HG02678 (cell line): ENCODE measurements at regions not wholly inside any gene's neighbourhood (a gene's known extent, or its start where the extent isn't known, plus 50 kb on each side); places are given as distances from the start of the nearest gene placed in this dataset.

Experiments used
- ATAC-seq: cut with Tn5 transposase; IDR thresholded peaks from one replicate; pipeline ENCODE4 v1.9.1; 2021; ENCODE audit warnings: mild to moderate bottlenecking, moderate library complexity; ENCODE audit not compliant: unreplicated experiment

DNA sequence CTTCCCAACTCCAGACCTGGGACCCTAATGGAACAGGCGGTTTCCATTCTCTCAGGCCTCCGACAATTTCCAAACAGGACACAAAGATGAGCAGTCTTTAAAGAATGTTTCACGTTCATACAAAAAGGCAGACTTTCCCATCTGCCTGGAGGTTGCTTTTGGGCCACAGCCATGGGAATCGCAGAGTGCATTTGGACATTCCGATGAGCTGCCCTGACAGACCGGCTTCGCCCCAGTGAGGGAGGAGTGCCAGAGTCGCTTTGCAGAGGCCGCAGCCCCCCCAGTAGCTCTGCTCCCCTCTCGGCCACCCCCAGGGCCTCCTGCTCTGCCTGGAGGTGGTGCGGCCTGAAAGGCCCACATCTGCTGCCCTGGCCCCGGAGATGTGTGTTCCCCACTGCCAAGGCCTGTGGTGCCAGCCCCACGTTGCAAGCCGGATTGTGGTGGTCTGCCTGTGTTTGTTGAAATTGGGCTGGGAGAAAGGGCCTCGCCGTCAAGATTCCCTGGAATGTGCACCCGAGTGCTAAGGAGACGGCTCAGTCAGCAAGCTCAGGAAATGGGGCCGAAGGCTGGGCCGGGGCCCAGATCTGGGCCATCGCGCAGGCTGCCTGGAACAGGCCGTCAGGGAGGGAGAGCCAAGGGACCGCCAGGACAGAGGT is 89.8 kb downstream of the C16orf95 start:
- no peak for ATAC-seq

DNA sequence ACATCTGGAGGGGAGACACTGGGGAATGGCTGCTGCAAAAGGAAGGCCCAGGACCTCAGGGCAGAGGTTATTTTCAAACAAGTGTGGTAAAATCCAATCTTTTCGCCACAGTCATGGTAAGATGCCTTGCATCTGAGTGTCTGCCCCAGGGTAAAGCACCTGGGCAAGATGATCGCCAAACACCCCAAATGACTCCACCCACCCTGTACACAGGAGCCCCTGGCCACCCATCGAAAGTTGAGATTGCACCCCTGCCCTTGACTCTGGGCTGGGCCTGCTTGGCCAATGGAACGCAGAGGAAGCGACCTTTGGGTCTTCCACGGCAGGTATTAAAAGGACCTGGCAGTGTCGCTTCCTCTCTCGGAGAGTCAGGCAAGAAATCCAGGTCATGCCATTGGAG is 88.8 kb downstream of the C16orf95 start:
- no peak for ATAC-seq

DNA sequence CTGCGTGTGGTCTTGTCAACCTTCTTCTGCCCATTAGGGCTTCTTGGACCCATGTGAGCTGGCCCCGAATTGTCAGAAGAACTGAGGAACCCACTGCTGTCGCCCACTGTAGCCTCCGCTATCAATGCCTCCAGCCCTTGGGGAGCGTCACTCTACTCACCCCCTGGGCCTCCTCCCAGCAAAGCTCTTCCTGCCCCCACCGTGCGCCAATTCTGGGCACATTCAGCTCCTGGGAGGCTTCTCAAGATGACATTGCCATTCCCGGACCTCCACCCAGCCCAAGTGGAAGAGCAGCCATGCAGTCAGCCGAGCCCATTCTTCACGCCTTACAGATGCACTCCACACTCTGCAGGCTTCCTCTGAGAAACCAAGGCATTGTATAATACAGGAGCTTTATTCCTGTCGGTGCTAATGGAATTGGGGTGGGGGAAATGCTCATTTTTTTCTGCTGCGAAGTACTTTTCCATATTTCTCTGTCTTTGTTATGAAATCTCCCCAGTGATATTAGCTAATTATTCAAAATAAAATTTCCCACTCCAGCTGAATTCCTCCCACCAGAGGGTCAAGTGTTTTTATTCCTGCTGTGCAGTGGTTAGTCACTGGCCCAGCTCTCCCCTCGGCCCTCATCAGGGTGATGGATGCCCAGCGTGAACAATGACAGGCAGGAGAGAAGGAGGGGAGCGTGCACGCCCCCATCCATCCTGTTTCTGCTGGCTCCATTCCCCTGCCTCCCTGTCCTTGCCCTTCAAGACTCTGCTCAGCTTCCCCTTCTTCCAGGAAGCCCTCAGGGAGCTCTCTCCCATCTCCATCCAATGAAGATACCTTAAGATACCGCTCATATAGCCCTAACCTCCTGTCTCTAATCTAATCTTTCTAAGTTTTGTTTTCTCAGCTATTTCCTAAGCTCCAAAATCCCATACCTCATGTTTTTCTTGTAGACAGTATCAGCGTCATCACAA is 87.7 kb downstream of the C16orf95 start:
- ATAC-seq: no peak

DNA sequence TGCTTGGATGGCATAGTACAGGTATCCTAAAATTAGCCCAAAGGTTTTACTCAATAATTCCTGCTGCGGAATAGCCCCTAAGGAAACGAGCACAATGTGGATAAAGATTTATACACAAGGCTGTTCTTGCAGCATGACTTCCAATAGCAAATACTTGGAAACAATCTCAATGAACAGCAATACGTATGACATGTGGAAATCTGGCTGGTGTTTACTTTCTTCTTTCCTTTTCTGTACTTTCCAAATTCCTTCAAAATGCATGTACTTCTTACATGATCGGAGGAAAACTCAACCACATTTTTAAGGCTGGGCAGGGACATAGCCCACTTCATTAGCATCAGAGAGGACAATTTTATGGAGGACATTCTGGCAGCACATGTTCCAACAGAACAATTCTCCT is 86.6 kb downstream of the C16orf95 start:
- ATAC-seq: no peak

DNA sequence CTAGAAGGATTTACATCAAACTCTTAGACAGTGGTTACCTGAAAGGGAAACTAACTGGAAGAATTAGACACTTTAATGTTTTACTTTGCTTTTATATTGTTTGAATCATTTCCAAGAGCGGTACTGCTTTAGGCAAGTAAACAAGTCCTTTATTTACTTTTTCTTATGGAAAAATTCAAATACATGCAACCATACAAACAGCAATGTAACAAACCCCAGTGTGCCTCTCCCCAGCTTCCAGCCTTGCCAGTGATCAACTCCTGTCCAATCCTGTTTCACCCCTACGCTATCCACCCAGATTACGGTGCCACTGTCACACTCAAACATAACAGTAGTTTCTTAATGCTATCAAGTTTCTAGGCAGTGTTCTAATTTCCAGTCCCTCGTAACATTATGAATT is 85.9 kb downstream of the C16orf95 start:
- no peak for ATAC-seq

DNA sequence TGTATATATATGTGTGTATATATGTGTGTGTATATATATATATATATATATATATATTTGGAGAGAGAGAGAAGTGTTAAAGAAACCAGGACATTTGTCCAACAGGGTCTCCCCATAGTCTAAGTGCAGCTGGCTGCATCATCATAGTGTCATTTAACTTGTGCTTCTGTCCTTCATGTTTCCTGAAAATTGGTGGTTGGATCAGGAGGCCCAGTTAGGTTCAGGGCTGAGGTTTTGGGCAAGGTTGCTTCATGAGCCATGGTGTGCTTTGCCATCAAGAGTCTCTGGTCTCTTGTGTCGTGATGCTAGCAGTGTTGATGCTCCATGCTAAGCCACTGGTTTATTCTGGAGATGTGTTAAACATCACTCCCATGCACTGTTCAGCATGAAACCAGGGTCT is 85.3 kb downstream of the C16orf95 start:
- ATAC-seq: no peak

DNA sequence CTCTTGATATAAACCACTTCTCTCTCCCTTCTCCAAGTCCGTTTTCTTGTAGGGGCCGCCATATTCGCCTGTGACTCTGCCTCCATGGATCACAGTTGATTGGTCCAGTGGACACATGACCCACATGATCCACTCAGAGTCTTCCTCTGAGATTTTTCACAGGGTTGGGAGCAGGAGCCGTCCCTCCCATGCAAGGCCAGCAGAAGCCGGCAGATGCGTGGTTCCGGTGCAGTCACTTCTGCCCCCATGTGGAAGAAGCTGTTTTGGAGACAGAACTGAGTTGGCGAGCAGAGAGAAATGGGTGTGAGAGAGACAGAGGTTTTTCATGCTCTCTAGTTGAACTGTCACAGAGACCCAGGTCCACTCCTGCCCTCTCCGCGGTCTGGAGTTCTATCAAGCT is 83.3 kb downstream of the C16orf95 start:
- no peak for ATAC-seq

DNA sequence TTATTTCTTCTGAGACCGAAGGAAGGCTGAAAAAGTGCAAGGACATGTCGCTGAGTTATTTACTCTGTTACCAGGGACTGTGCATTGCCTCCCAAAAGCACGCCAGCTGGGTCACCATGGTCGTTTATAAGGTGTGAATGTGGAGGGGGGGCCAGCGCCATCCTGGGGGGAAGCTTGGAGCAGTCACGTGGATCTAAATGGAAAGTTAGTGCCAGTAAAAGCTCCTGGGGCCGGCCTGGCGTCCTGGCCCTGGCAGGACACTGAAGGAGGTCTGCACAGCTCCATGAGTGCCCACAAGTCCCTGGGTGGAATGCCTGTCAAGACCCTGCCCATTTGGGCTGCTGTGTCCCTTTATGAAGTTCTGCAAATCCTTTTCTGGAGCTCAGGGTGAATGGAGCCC is 82.6 kb downstream of the C16orf95 start:
- no peak for ATAC-seq

DNA sequence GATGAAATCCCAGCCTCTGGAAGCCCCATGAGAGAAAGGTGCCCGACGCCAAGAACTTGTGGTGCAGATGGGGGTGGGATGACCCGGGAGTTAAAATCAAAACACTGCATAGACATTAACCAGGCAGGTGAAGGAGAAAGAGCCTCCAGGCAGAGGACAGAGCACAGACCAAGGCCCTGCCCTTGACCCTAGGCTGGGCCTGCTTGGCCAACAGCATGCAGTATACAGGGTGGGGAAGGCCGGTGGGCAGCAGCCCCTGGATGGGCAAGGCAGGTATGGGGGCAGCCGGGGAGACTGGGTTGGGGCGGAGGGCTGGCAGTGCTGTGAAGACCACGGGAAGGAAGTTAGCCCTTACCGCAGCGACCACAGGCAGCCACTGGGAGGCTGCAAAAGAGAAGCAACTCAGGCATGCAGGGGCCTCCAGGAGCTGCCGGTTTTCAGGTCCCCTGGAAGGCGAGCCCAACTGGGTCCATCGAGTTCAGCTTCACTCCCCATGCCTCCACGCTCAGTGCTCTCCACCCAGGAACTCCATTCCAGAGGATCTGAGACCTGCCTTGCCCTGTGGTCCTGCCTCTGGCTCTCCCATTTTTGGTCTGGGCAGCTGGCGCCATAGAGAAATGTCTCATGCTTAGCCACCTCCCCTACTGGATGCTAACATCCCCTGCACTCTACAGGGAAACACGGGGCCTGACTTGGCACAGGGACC is 81.2 kb downstream of the C16orf95 start:
- ATAC-seq: no peak

DNA sequence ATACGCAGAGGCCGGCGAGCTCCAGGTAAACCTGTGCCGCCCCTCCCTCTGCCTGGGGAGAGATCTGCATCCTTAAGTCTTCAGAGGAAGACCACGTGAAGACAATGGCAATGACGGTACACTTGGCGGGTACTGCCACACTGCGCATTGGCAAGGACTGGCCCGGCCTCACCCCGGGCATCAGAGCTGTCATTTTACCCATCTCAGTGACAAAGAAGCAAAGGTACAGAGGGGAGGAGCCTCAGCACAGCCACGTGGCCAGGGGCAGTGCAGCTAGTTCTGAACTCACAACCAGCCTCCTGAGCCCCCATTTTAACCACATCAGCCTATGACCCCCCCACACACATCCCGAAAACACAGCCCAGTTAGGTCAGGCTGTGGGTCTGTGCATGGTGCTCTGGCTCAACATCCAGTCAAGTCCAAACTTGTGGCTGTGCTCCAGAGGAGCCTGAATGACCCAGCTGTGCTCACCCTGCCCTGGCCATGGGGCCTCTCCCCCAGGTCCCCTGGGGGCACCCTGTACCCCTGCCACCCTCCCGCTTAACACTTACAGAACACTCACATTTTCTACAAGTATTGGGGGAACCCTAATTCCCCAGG is 80.6 kb downstream of the C16orf95 start:
- no peak for ATAC-seq

DNA sequence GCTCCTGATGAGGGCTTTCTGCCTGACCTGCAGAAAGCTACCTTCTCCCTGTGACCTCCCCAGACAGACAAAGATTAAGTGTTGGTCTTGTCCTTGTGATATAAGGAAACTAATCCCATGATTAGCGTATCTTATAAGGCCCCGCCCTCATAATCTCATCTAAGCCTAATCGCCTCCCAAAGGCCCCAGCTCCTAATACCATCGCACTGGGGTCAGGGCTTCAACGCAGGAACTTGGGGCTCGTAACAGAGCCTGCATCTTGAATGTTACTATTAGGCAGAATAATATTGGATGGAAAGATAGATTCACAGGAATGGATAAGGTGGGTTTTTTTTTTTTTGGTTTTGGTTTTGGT is 78.9 kb downstream of the C16orf95 start:
- ATAC-seq: no peak

DNA sequence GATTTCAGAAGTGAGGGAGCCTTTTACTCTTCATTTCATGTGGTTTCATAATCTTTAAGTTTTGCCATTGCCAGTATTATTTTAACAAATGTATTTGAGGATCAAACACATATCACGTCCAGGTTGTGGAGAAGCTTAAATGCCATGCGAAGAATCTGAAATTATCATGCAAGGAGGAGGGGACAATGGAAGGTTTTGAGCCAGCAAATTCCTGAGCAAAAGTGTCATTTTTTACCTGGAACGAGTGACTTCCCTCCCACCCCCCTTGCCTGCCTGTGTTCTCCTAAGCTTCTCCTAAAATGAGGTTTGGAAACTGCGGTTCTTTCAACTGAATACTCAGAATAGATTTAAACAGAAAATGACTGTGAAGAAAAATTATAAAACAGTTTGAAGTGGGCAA is 77.6 kb downstream of the C16orf95 start:
- ATAC-seq: no peak

DNA sequence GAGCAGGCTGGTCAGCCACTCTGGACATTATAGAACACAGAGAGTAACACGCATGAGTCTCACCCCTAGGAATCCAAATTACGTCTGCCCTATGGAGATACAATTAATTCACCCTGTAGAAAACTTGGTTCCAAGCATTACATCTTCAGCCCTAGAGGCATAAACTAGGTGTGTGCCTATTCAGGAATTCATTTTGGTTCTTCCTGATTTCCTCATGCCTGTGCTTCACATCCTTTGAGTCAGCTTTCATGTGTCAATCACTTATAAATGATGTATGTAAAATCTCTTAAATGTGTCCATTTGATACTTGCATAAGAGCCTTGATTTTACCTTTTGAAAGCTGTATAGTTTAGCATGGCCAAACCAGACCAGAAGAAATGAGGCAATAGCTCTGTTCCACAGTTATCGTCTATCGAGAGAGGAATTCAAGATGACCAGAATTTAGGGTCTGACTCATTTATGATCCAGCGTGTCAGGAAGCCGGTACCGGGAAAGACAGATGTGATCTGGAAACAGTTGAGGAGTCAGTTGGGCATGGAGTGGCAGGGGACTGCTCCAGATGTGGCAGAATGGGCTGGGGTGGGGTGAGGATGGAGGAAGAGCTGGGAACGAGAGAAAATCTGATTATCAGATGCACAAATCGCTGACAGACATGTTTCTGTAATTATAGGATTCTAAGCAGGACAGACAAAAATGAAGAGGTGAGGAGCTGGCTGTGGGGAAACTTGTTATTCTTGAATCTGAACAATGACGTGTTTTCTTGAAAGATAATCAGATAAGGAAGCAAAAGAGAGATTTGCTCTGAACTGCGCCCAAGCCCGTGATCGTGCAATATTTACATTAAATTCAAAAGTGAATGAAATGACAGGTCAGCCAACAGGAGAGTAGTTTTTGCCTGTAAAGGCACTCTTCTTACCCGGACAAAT is 76.7 kb downstream of the C16orf95 start:
- ATAC-seq: no peak

DNA sequence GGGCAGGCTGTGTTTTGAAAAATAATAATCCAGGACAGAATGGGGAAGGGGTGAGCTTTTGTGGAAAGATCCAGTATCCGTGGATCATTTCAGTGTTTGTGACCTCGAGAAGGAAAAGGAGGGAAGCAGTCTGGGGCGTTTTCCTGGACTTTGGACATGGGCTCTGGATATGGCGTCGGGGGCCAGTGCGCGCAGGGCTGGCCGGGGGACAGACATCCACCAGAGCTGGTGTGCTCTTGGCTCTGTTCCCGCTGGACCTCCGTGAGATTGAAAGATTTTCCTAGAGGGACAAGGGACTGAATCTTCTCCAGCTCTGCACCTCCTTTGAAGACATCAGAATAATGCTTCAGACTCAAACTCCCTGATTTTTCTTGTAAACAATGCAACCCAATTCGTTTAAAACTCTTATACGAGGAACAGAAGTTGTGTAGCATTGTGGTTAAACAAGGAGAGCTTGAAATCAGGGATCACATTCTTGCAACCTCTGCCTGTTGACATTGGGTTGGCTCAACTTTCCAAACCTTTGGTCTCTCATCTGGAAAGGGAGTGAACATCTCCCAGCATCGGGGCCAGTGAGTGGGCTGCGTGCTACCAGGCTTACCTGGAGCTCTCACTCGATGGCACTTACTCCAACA is 75.9 kb downstream of the C16orf95 start:
- ATAC-seq: no peak

DNA sequence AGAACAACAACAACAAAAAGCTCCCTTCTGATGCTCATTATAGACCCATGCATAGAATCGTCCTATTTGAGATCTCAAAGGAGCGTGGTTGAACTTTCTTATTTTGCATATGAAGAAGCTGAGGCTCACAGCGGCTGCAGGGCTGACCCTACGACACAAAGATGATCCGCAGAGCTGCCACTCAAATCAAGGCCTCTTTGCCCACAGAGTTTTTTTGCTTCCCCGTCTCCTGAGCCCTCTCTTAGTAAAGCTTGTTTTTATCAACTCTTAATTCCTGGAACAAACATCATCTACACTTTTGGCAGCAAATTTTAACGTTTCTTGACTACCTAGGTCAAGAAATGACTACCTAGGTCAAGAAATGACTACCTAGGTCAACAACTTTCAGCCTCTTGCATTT is 73.7 kb downstream of the C16orf95 start:
- no peak for ATAC-seq

DNA sequence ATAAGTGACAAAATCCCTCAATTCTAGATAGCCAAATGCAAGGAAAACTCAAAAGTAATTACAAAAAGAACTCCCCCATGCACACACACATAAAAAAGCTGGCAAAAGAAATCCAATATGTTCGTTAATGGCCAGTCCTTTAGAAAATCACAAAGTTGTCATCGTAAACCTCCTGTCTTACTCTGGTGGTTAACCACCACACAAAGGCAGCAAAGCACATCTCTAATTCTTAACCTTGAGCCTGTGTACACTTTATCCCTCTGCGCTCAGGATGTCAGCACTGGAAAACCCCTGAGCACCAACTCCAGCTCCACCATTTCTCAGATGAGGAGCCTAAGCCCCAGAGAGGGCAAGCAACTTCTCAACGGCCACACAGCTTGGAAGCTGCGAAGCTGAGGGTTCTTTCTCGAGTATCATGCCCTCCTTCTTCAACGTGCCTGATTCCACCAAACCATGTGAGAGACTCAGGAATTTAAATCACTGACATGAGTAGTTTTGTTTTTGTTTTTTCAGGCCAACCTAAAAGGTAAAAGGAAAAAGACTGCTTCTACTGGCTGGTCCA is 72.5 kb downstream of the C16orf95 start:
- no peak for ATAC-seq

DNA sequence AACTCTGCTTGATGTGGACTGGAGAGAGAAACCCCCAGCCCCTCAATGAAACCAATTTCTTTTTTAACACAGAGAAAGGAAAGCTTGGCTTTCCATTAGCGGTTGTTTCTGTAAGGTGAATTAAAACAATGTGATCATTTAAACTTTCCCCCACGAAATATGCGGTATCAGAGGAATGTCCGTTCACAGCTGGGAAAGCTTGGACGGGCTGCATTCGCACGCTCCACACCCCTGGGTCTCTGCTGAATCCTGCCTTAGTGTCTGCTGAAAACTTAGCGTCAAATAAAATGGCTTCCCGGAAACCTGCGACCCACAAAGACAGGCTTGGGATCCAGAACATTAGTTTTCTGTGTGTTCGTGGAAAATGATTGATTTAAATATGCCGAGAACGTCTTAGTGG is 71.7 kb downstream of the C16orf95 start:
- no peak for ATAC-seq

DNA sequence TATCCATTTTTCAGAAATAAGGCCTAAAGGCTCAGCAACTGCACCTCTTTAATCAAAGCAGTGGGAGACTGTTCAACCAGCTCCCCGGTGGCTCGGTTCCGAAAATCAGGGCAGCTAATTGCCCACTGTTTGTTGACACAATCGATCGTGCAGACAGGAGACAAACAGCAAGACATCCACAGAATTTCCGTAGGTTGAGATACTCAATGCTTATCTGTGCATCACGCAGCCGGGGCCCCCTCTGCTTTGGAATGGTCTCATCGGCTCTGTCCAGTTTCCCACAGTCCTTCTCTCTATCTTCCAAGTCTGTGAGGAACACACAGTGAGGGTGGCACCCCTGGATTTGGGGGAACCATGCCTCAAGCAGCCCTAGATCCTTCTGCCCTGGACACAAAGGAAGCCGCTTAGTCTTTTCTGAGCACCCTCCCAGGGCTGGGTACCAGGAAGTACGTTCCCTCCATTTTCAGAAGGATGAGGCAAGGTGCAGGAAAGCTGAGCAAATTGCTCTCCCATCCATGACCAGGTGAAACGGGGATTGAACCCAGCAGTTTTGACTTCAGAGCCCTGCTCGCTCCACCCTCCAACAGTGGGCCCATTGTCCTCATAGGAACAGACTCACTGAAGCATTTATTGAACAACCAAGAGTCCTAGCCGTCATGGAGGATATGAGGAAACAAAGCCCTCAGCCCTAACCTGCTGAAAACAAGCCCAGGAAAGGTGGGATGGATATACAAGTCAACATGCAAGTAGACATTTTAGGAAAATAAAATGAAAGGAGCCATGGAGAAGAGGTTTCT is 70.7 kb downstream of the C16orf95 start:
- ATAC-seq: no peak

DNA sequence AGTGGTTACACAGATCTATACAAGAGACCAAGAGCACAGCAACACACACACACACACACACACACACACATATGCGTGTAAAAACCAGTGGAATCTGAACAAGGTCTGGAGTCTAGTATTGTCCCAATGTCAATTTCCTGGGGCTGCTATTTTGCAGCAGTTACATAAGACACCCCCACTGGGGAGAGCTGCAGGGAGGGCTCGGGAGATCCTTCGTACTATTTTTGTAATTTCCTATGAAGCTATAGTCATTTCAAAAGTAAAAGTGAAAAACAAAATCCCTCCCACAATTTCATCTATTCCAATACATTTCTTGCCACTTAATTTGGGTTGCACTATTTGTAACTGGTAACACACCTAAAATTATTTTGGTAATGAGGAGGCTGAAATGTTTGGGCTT is 68.5 kb downstream of the C16orf95 start:
- no peak for ATAC-seq
